Osteocyte (in vitro differentiated cells): ENCODE measurements at regions not wholly inside any gene's neighbourhood (a gene's known extent, or its start where the extent isn't known, plus 50 kb on each side); places are given as distances from the start of the nearest gene placed in this dataset.

Experiments used
- DNase-seq: peaks from one replicate; pipeline ENCODE4 v3.0.0; 2021; ENCODE audit warnings: mixed read lengths; ENCODE audit not compliant: unreplicated experiment; ENCODE audit errors: extremely low spot score
- H3K27ac Mint-ChIP-seq: one replicate; pipeline ENCODE4 v1.8.0; 2021; ENCODE audit warnings: mild to moderate bottlenecking, mixed read lengths; ENCODE audit not compliant: unreplicated experiment
- H3K27me3 Mint-ChIP-seq: one replicate; pipeline ENCODE4 v1.8.0; 2021; ENCODE audit warnings: mixed read lengths; ENCODE audit not compliant: unreplicated experiment
- H3K36me3 Mint-ChIP-seq: one replicate; pipeline ENCODE4 v1.8.0; 2021; ENCODE audit warnings: mixed read lengths; ENCODE audit not compliant: unreplicated experiment
- H3K4me1 Mint-ChIP-seq: one replicate; pipeline ENCODE4 v1.8.0; 2021; ENCODE audit warnings: mixed read lengths; ENCODE audit not compliant: unreplicated experiment
- H3K4me3 Mint-ChIP-seq: one replicate; pipeline ENCODE4 v1.8.0; 2021; ENCODE audit warnings: mild to moderate bottlenecking, moderate library complexity, mixed read lengths; ENCODE audit not compliant: unreplicated experiment
- H3K9me3 Mint-ChIP-seq: one replicate; pipeline ENCODE4 v1.8.0; 2021; ENCODE audit warnings: mixed read lengths; ENCODE audit not compliant: unreplicated experiment
- CTCF ChIP-seq: fragments of 200-600 bp; sonication (generic); IDR thresholded peaks from 2 replicates; pipeline ENCODE4 v1.5.0; 2021; ENCODE audit warnings: antibody characterized with exemption, mild to moderate bottlenecking, moderate library complexity

- Mint-ChIP-seq H3K4me3 (no peak overlapping the region), H3K9me3 (no peaks in the 10 kb centered on the region), H3K27ac (no peak overlapping the region), H3K36me3 (no peaks in the 10 kb centered on the region), H3K4me1 (peaks cover 4% of the 10 kb centered on the region), H3K27me3 (peaks cover 32% of the 10 kb centered on the region)
- no peak for DNase-seq
- no peak for TF ChIP-seq CTCF
These were observed 618.9 kb downstream of the DHX35 start for GRCh38 chr20:39581034-39581433.

GRCh38 chr20:39576771-39577170 is 614.6 kb downstream of the DHX35 start:
- Mint-ChIP-seq H3K4me3 (no peak overlapping the region), H3K9me3 (no peaks in the 10 kb centered on the region), H3K27me3 (peaks cover 29% of the 10 kb centered on the region), H3K36me3 (no peaks in the 10 kb centered on the region), H3K4me1 (peaks cover 4% of the 10 kb centered on the region), H3K27ac (no peak overlapping the region)
- no peak for DNase-seq
- TF ChIP-seq CTCF: no peak

- Mint-ChIP-seq H3K9me3 (no peaks in the 10 kb centered on the region), H3K4me1 (peaks cover 4% of the 10 kb centered on the region), H3K4me3 (no peak overlapping the region), H3K27ac (no peak overlapping the region), H3K27me3 (peaks cover 21% of the 10 kb centered on the region), H3K36me3 (no peaks in the 10 kb centered on the region)
- no peak for DNase-seq
- no peak for TF ChIP-seq CTCF
These were observed 611.9 kb downstream of the DHX35 start for GRCh38 chr20:39574061-39574460.

- Mint-ChIP-seq H3K4me3 (no peak overlapping the region), H3K27ac (no peak overlapping the region), H3K36me3 (no peaks in the 10 kb centered on the region), H3K9me3 (no peaks in the 10 kb centered on the region), H3K27me3 (peaks cover 25% of the 10 kb centered on the region), H3K4me1 (peaks cover 4% of the 10 kb centered on the region)
- no peak for DNase-seq
- TF ChIP-seq CTCF: no peak
These were observed 609.0 kb downstream of the DHX35 start for GRCh38 chr20:39571171-39571570.

- peaks cover 25% of the 10 kb centered on the region for H3K27me3 Mint-ChIP-seq
- H3K27ac Mint-ChIP-seq: no peak overlapping the region
- peaks cover 4% of the 10 kb centered on the region for H3K4me1 Mint-ChIP-seq
- H3K4me3 Mint-ChIP-seq: no peak overlapping the region
- H3K9me3 Mint-ChIP-seq: no peaks in the 10 kb centered on the region
- TF ChIP-seq CTCF: no peak
- DNase-seq: no peak
- H3K36me3 Mint-ChIP-seq: no peaks in the 10 kb centered on the region
These were observed 606.0 kb downstream of the DHX35 start for GRCh38 chr20:39568109-39568508.
